Adrenal gland (tissue), 5 donors: ENCODE measurements at regions not wholly inside any gene's neighbourhood (a gene's known extent, or its start where the extent isn't known, plus 50 kb on each side); places are given as distances from the start of the nearest gene placed in this dataset.
"Not testable (repeated sequence)": the region's sequence is repeated elsewhere in the genome, so short reads cannot be mapped to it uniquely, and the experiment has no call there.

Experiments
- CTCF ChIP-seq, 6 experiments: fragments of 450-650 bp in 4 of 6; fragments of 200-600 bp in 2 of 6; sonication (generic) in 1 of 6; IDR thresholded peaks; 1 replicate in 5 of 6; 2 replicates in 1 of 6; pipeline versions ENCODE4 v1.5.1 to v1.8.0; 2016 to 2021; ENCODE audit warnings: antibody characterized with exemption in 6 of 6, mild to moderate bottlenecking in 2 of 6, moderate library complexity in 1 of 6
- POLR2A ChIP-seq, 2 donors: fragments of 450-650 bp; IDR thresholded peaks; one replicate each; pipeline ENCODE4 v1.6.1; 2017; ENCODE audit warnings: antibody characterized with exemption in 2 of 2, mild to moderate bottlenecking in 2 of 2, moderate library complexity in 1 of 2
- donor health status: DM: no; HTN: no; CAD: no.

GRCh38 chr1:99481-99880 lies 352.0 kb downstream of the OR4F29 start:
- not testable (repeated sequence) for TF ChIP-seq CTCF, POLR2A (IDR thresholded peaks at IDR 0.05)
